K562 (cell line): ENCODE measurements at regions not wholly inside any gene's neighbourhood (a gene's known extent, or its start where the extent isn't known, plus 50 kb on each side); places are given as distances from the start of the nearest gene placed in this dataset.

ENCODE experiments used
- ATAC-seq: fragments of 200-7000 bp; cut with Tn5 transposase; 3 replicates; pipeline ENCODE4 v1.9.1; 2020; ENCODE audit warnings: moderate library complexity
- BruUV-seq: library from RNA; stranded (reverse); fragments of 400-500 nt; replicated peaks from 2 replicates; lab custom pipeline; 2021; lab: Mats Ljungman, UMichigan
- CTCF ChIA-PET: fragments of 300-600 bp; formaldehyde crosslinking; extraction: SDS; loops from one replicate; lab custom pipeline; 2021; ENCODE audit warnings: low intra/inter-chr PET ratio; lab: Yijun Ruan, JAX
- POLR2A ChIA-PET: fragments of 300-600, 350-650 bp; sonication (Branson Sonifier 250); formaldehyde crosslinking; extraction: SDS; loops from one replicate; lab custom pipeline; 2021; ENCODE audit warnings: antibody characterized with exemption, inconsistent platforms; lab: Yijun Ruan, JAX
- DNase-seq, 4 experiments: peaks; one replicate each; pipeline versions ENCODE4 v3.0.0 to v3.0.0-alpha.2; 2011 to 2018; ENCODE audit warnings: low spot score in 3 of 4, mixed read lengths in 3 of 4; ENCODE audit errors: extremely low read depth in 1 of 4
- FAIRE-seq: peaks from 2 replicates; lab custom pipeline; 2011; peaks lifted over from hg19 to GRCh38; lab: Jason Lieb, UNC
- H2AFZ ChIP-seq: 2 replicates; pipeline ENCODE4 v1.6.0; 2011; ENCODE audit warnings: low read depth, low read length, control low read depth, inconsistent platforms
- H3K27ac ChIP-seq: fragments of 200-600 bp; 3 replicates; pipeline ENCODE4 v1.8.0; 2011; ENCODE audit warnings: low read depth, mild to moderate bottlenecking, control low read depth, inconsistent platforms, low read length, moderate library complexity, mixed read lengths; ENCODE audit errors: extremely low read depth
- H3K27me3 ChIP-seq, 2 experiments: fragments of 300-600 bp in 1 of 2; 2 replicates in 1 of 2; 3 replicates in 1 of 2; pipeline versions ENCODE4 v1.6.0 to v1.8.0; 2011; ENCODE audit warnings: inconsistent platforms in 2 of 2, low read length in 2 of 2, mild to moderate bottlenecking in 1 of 2, mixed read lengths in 1 of 2, moderate library complexity in 1 of 2; ENCODE audit not compliant: control insufficient read depth in 2 of 2, insufficient read depth in 2 of 2
- H3K36me3 ChIP-seq: fragments of 300-600 bp; 3 replicates; pipeline ENCODE4 v1.8.0; 2011; ENCODE audit warnings: mild to moderate bottlenecking, low read length, inconsistent platforms; ENCODE audit not compliant: control insufficient read depth, insufficient read depth
- H3K4me1 ChIP-seq, 2 experiments: fragments of 200-600 bp in 1 of 2; replicated peaks in 1 of 2; 2 replicates in 1 of 2; 3 replicates in 1 of 2; pipeline versions ENCODE4 v1.5.1 to v1.8.0; 2011; ENCODE audit warnings: inconsistent platforms in 2 of 2, low read length in 2 of 2, mild to moderate bottlenecking in 1 of 2, mixed read lengths in 1 of 2, moderate library complexity in 1 of 2; ENCODE audit not compliant: control insufficient read depth in 2 of 2, insufficient read depth in 2 of 2
- H3K4me2 ChIP-seq: 2 replicates; pipeline ENCODE4 v1.6.1; 2011; ENCODE audit warnings: low read length, control low read depth, inconsistent platforms, mixed read lengths; ENCODE audit not compliant: insufficient read depth
- H3K4me3 ChIP-seq: fragments of 200-600 bp; sonication (generic), shearing (Covaris generic); 2 replicates; pipeline ENCODE4 v1.5.1; 2016; ENCODE audit warnings: control low read depth, inconsistent platforms
- H3K79me2 ChIP-seq: fragments of 200-600 bp; 3 replicates; pipeline ENCODE4 v1.8.0; 2011; ENCODE audit warnings: low read length, inconsistent platforms; ENCODE audit not compliant: control insufficient read depth, insufficient read depth
- H3K9ac ChIP-seq, 2 experiments: 2 replicates each; pipeline versions ENCODE4 v1.6.0 to v1.6.1; 2011; ENCODE audit warnings: low read depth in 2 of 2, low read length in 2 of 2, control low read depth in 1 of 2, inconsistent platforms in 1 of 2, mild to moderate bottlenecking in 1 of 2, mixed read lengths in 1 of 2; ENCODE audit not compliant: insufficient read depth in 1 of 2
- H3K9me1 ChIP-seq: one replicate; pipeline ENCODE4 v1.6.0; 2011; ENCODE audit warnings: inconsistent platforms, mild to moderate bottlenecking, low read length, moderate library complexity; ENCODE audit not compliant: control insufficient read depth, insufficient read depth
- H3K9me3 ChIP-seq: replicated peaks from 2 replicates; pipeline ENCODE4 v1.5.1; 2011; ENCODE audit warnings: low read depth, low read length, inconsistent platforms; ENCODE audit not compliant: control insufficient read depth, insufficient read depth
- H4K20me1 ChIP-seq: replicated peaks from 2 replicates; pipeline ENCODE4 v1.6.1; 2011; ENCODE audit warnings: low read length, inconsistent platforms, mixed read lengths; ENCODE audit not compliant: control insufficient read depth, insufficient read depth
- CCAR2 ChIP-seq: fragments of 200-400 bp; formaldehyde crosslinking; IDR thresholded peaks from 2 replicates; pipeline ENCODE4 v1.6.1; 2017; ENCODE audit warnings: mild to moderate bottlenecking, low read depth, low read length
- DPF2 ChIP-seq: fragments of 450-650 bp; IDR thresholded peaks from 2 replicates; pipeline ENCODE4 v1.6.1; 2016
- HNRNPK ChIP-seq: fragments of 200-400 bp; formaldehyde crosslinking; IDR thresholded peaks from one replicate; pipeline ENCODE4 v1.6.1; 2018; ENCODE audit warnings: mild to moderate bottlenecking, low read depth, low read length; ENCODE audit not compliant: poor library complexity, severe bottlenecking
- LARP7 ChIP-seq: fragments of 450-650 bp; IDR thresholded peaks from 2 replicates; pipeline ENCODE4 v1.6.1; 2016
- NRF1 ChIP-seq, 2 experiments: fragments of 450-650 bp; IDR thresholded peaks in 1 of 2; conservative IDR thresholded peaks in 1 of 2; 2 replicates each; pipeline ENCODE4 v1.6.1; 2014; ENCODE audit warnings: mild to moderate bottlenecking in 2 of 2
- PRPF4 ChIP-seq: fragments of 200-400 bp; formaldehyde crosslinking; IDR thresholded peaks from one replicate; pipeline ENCODE4 v1.6.1; 2017; ENCODE audit warnings: low read length, low read depth, mild to moderate bottlenecking; ENCODE audit not compliant: insufficient read depth, poor library complexity, severe bottlenecking
- PTBP1 ChIP-seq: fragments of 200-400 bp; formaldehyde crosslinking; IDR thresholded peaks from 2 replicates; pipeline ENCODE4 v1.6.1; 2017; ENCODE audit warnings: low read depth, low read length
- REST ChIP-seq, 2 experiments: fragments of 450-650 bp; formaldehyde crosslinking in 1 of 2; IDR thresholded peaks; 2 replicates each; pipeline versions ENCODE4 v1.4.0 to v1.6.1; 2014 to 2020; ENCODE audit warnings: mild to moderate bottlenecking in 2 of 2, borderline replicate concordance in 1 of 2, low read depth in 1 of 2
- SREBF1 ChIP-seq: fragments of 150-350 bp; IDR thresholded peaks from 2 replicates; pipeline ENCODE4 v1.6.1; 2014; ENCODE audit warnings: antibody characterized with exemption, low read depth, low read length, borderline replicate concordance
- WHSC1 ChIP-seq: IDR thresholded peaks from one replicate; pipeline ENCODE4 v1.6.1; 2012; ENCODE audit warnings: low read length, control low read depth, inconsistent platforms
- ZFX ChIP-seq: sonication (generic); formaldehyde crosslinking; IDR thresholded peaks from 2 replicates; pipeline ENCODE4 v1.8.0; 2022; ENCODE audit warnings: mild to moderate bottlenecking, missing genetic modification reagents, moderate library complexity
- ZNF133 ChIP-seq: fragments of 250-450 bp; sonication (Bioruptor Pico); IDR thresholded peaks from 2 replicates; pipeline ENCODE4 v1.4.0; 2020; ENCODE audit warnings: mild to moderate bottlenecking
- ZNF384 ChIP-seq: IDR thresholded peaks from 2 replicates; pipeline ENCODE4 v1.6.1; 2012; ENCODE audit warnings: low read depth, low read length, improper control_type of control experiment
- ZNF583 ChIP-seq: fragments of 250-450 bp; sonication (Bioruptor Pico); IDR thresholded peaks from 2 replicates; pipeline ENCODE4 v1.4.0; 2020
- in situ Hi-C: fragments of 300-500 bp; cut with MboI; formaldehyde crosslinking; loops from 4 replicates; pipeline ENCODE4 v1.15.0; 2018; ENCODE audit warnings: inconsistent platforms, mixed read lengths
- intact Hi-C: fragments of 100-400 bp; cut with micrococcal nuclease; formaldehyde crosslinking; loops from 2 replicates; pipeline ENCODE4 v1.14.2; 2022

- intact Hi-C loops (no loop called here), in situ Hi-C loops (no loop called here)
- Histone ChIP-seq H3K27ac (no peak overlapping the region), H2AFZ (no peak overlapping the region), H3K9me3 (no peaks in the 10 kb centered on the region), H3K27me3 (no peaks in the 10 kb centered on the region), H3K9ac (no peak overlapping the region), H3K4me1 (no peaks in the 10 kb centered on the region), H4K20me1 (no peaks in the 10 kb centered on the region), H3K79me2 (no peaks in the 10 kb centered on the region), H3K4me3 (no peak overlapping the region), H3K36me3 (no peaks in the 10 kb centered on the region), H3K4me2 (no peak overlapping the region), H3K9me1 (no peaks in the 10 kb centered on the region)
- POLR2A ChIA-PET = no interaction called here
- ATAC-seq (no peak), DNase-seq (no peak), FAIRE-seq (no peak)
- BruUV-seq = no TSS peak
- TF ChIP-seq LARP7 = no peak
- no peak for TF ChIP-seq WHSC1
- TF ChIP-seq CCAR2 = no peak
- no peak for TF ChIP-seq ZFX (CRISPR knock-in tag)
- no peak for TF ChIP-seq HNRNPK
- no peak for TF ChIP-seq SREBF1
- no peak for TF ChIP-seq ZNF133 (CRISPR knock-in tag)
- TF ChIP-seq DPF2 = no peak
- no peak for TF ChIP-seq PRPF4
- no peak for TF ChIP-seq NRF1 (conservative IDR thresholded peaks at IDR 0.05 in 1 of 2, IDR thresholded peaks at IDR 0.05 in 1 of 2)
- no peak for TF ChIP-seq ZNF384
- TF ChIP-seq ZNF583 = no peak
- TF ChIP-seq REST (IDR thresholded peaks at IDR 0.05; ENCODE audit: borderline replicate concordance) = no peak
- TF ChIP-seq REST (CRISPR knock-in tag; IDR thresholded peaks at IDR 0.05; ENCODE audit: low read depth) = no peak
- no peak for TF ChIP-seq PTBP1
- CTCF ChIA-PET = no interaction called here
These were observed 444.0 kb downstream of the IRS1 start for GRCh38 chr2:226355600-226355999.
